Neural cell (in vitro differentiated cells): ENCODE measurements at regions not wholly inside any gene's neighbourhood (a gene's known extent, or its start where the extent isn't known, plus 50 kb on each side); places are given as distances from the start of the nearest gene placed in this dataset.

Experiments used
- H2AFZ ChIP-seq: fragments of 200-600, 300-800 bp; sonication (generic), shearing (Covaris generic); 2 replicates; pipeline ENCODE4 v1.6.0; 2014; ENCODE audit warnings: low read depth, mild to moderate bottlenecking, antibody characterized with exemption, low read length, moderate library complexity
- H3F3A ChIP-seq: fragments of 200-600 bp; shearing (Covaris generic); 2 replicates; pipeline ENCODE4 v1.6.1; 2016; ENCODE audit warnings: mild to moderate bottlenecking, moderate library complexity, mixed read lengths, antibody characterized with exemption, low read length; ENCODE audit not compliant: insufficient read depth, poor library complexity, severe bottlenecking
- H3K27ac ChIP-seq: fragments of 200-600, 300-800 bp; sonication (generic), shearing (Covaris generic); 2 replicates; pipeline ENCODE4 v1.5.1; 2014; ENCODE audit warnings: mild to moderate bottlenecking, low read length, moderate library complexity
- H3K27me3 ChIP-seq: fragments of 300-800, 200-600 bp; sonication (generic), shearing (Covaris generic); 2 replicates; pipeline ENCODE4 v1.6.0; 2014; ENCODE audit warnings: mild to moderate bottlenecking, low read depth, low read length, moderate library complexity; ENCODE audit not compliant: insufficient read depth
- H3K36me3 ChIP-seq: fragments of 300-800, 200-600 bp; sonication (generic), shearing (Covaris generic); 2 replicates; pipeline ENCODE4 v1.5.1; 2014; ENCODE audit warnings: mild to moderate bottlenecking, antibody characterized with exemption, low read length, moderate library complexity; ENCODE audit not compliant: insufficient read depth
- H3K4me2 ChIP-seq: fragments of 300-800, 200-600 bp; sonication (generic), shearing (Covaris generic); 2 replicates; pipeline ENCODE4 v1.6.0; 2014; ENCODE audit warnings: mild to moderate bottlenecking, low read length
- H3K4me3 ChIP-seq: fragments of 300-800, 200-600 bp; sonication (generic), shearing (Covaris generic); 2 replicates; pipeline ENCODE4 v1.5.1; 2014; ENCODE audit warnings: mild to moderate bottlenecking, low read length, moderate library complexity
- H3K79me2 ChIP-seq: fragments of 200-600 bp; shearing (Covaris generic); replicated peaks from 2 replicates; pipeline ENCODE4 v1.6.0; 2014; ENCODE audit warnings: mild to moderate bottlenecking, low read length, moderate library complexity; ENCODE audit not compliant: insufficient read depth
- H3K9ac ChIP-seq: fragments of 300-800, 200-600 bp; sonication (generic), shearing (Covaris generic); 2 replicates; pipeline ENCODE4 v1.6.1; 2016; ENCODE audit warnings: mild to moderate bottlenecking, low read length, mixed read lengths
- H3K9me2 ChIP-seq: fragments of 200-600 bp; shearing (Covaris generic); 2 replicates; pipeline ENCODE4 v1.6.1; 2016; ENCODE audit warnings: mild to moderate bottlenecking, low read length, mixed read lengths; ENCODE audit not compliant: insufficient read depth
- H3K9me3 ChIP-seq: fragments of 200-600, 300-800 bp; sonication (generic), shearing (Covaris generic); 2 replicates; pipeline ENCODE4 v1.6.1; 2016; ENCODE audit warnings: mild to moderate bottlenecking, mixed run types, low read length, moderate library complexity, mixed read lengths
- H4K20me1 ChIP-seq: fragments of 200-600 bp; shearing (Covaris generic); 2 replicates; pipeline ENCODE4 v1.6.1; 2016; ENCODE audit warnings: mild to moderate bottlenecking, mixed run types; ENCODE audit not compliant: insufficient read depth
- CTCF ChIP-seq: fragments of 450-650 bp; IDR thresholded peaks from 2 replicates; pipeline ENCODE4 v1.5.1; 2014; ENCODE audit warnings: antibody characterized with exemption, mild to moderate bottlenecking, moderate library complexity; ENCODE audit not compliant: poor library complexity, severe bottlenecking
- MXI1 ChIP-seq: fragments of 450-650 bp; conservative IDR thresholded peaks from 2 replicates; pipeline ENCODE4 v1.6.1; 2014; ENCODE audit warnings: antibody characterized with exemption, mild to moderate bottlenecking; ENCODE audit not compliant: poor library complexity, severe bottlenecking
- POLR2AphosphoS5 ChIP-seq: IDR thresholded peaks from 2 replicates; pipeline ENCODE4 v1.6.1; 2012
- RAD21 ChIP-seq: fragments of 450-650 bp; conservative IDR thresholded peaks from 2 replicates; pipeline ENCODE4 v1.6.1; 2014; ENCODE audit warnings: antibody characterized with exemption, mild to moderate bottlenecking, moderate library complexity
- REST ChIP-seq: IDR thresholded peaks from 2 replicates; pipeline ENCODE4 v1.6.1; 2012; ENCODE audit warnings: borderline replicate concordance
- SMC3 ChIP-seq: fragments of 450-650 bp; conservative IDR thresholded peaks from 2 replicates; pipeline ENCODE4 v1.6.1; 2014; ENCODE audit warnings: antibody characterized with exemption, mild to moderate bottlenecking, moderate library complexity; ENCODE audit not compliant: poor library complexity
- TAF1 ChIP-seq: IDR thresholded peaks from 2 replicates; pipeline ENCODE4 v1.6.1; 2012; ENCODE audit warnings: low read depth

- H3K79me2 ChIP-seq, result no peaks in the 10 kb centered on the region
- no peak overlapping the region for H2AFZ ChIP-seq
- no peaks in the 10 kb centered on the region for H3K9me2 ChIP-seq
- H3F3A ChIP-seq, result no peaks in the 10 kb centered on the region
- no peak overlapping the region for H3K9ac ChIP-seq
- H3K27ac ChIP-seq, result no peak overlapping the region
- no peak overlapping the region for H3K4me3 ChIP-seq
- no peaks in the 10 kb centered on the region for H3K9me3 ChIP-seq
- no peaks in the 10 kb centered on the region for H4K20me1 ChIP-seq
- no peaks in the 10 kb centered on the region for H3K27me3 ChIP-seq
- no peak overlapping the region for H3K4me2 ChIP-seq
- TF ChIP-seq POLR2AphosphoS5, result no peak
- no peak for TF ChIP-seq SMC3
- TF ChIP-seq MXI1, result no peak
- TF ChIP-seq CTCF, result no peak
- no peak for TF ChIP-seq RAD21
- TF ChIP-seq REST, result no peak
- no peaks in the 10 kb centered on the region for H3K36me3 ChIP-seq
Measured at GRCh38 chr10:124280916-124281315, 137.8 kb downstream of the OAT start.

- Histone ChIP-seq H3K27ac (no peak overlapping the region), H3F3A (no peaks in the 10 kb centered on the region), H3K9ac (no peak overlapping the region), H3K79me2 (no peaks in the 10 kb centered on the region), H2AFZ (no peak overlapping the region), H3K9me3 (no peaks in the 10 kb centered on the region), H3K36me3 (no peaks in the 10 kb centered on the region), H3K9me2 (no peaks in the 10 kb centered on the region), H3K4me2 (no peak overlapping the region), H4K20me1 (no peaks in the 10 kb centered on the region), H3K27me3 (no peaks in the 10 kb centered on the region), H3K4me3 (no peak overlapping the region)
- no peak for TF ChIP-seq REST
- no peak for TF ChIP-seq POLR2AphosphoS5
- no peak for TF ChIP-seq CTCF
- no peak for TF ChIP-seq RAD21
- no peak for TF ChIP-seq TAF1
- TF ChIP-seq MXI1, result no peak
Measured at GRCh38 chr10:124279882-124280281, 138.8 kb downstream of the OAT start.
